H9 (cell line): ENCODE measurements at regions not wholly inside any gene's neighbourhood (a gene's known extent, or its start where the extent isn't known, plus 50 kb on each side); places are given as distances from the start of the nearest gene placed in this dataset.
A peak's percentile ranks its signal among the peaks of the same experiment; 100 is the strongest.

Source experiments
- DNase-seq: peaks from one replicate; pipeline ENCODE4 v3.0.0-alpha.2; 2017
- H2AFZ ChIP-seq: one replicate; pipeline ENCODE4 v1.6.1; 2013; ENCODE audit warnings: mild to moderate bottlenecking, low read length, control low read depth, moderate library complexity
- H2AK5ac ChIP-seq: 2 replicates; pipeline ENCODE4 v1.6.1; 2013; ENCODE audit warnings: low read length, control low read depth, mixed read lengths; ENCODE audit not compliant: insufficient read length
- H2BK120ac ChIP-seq: one replicate; pipeline ENCODE4 v1.6.1; 2013; ENCODE audit warnings: low read depth, mild to moderate bottlenecking, low read length, control low read depth, inconsistent platforms; ENCODE audit not compliant: poor library complexity, severe bottlenecking
- H2BK12ac ChIP-seq: 2 replicates; pipeline ENCODE4 v1.6.1; 2013; ENCODE audit warnings: low read length, control low read depth, mixed read lengths, low read depth; ENCODE audit not compliant: insufficient read length
- H2BK15ac ChIP-seq: 2 replicates; pipeline ENCODE4 v1.6.1; 2013; ENCODE audit warnings: low read depth, low read length, control low read depth
- H2BK20ac ChIP-seq: one replicate; pipeline ENCODE4 v1.6.1; 2013; ENCODE audit warnings: low read depth, mild to moderate bottlenecking, low read length, control low read depth, inconsistent platforms; ENCODE audit not compliant: poor library complexity, severe bottlenecking
- H2BK5ac ChIP-seq: 2 replicates; pipeline ENCODE4 v1.6.1; 2013; ENCODE audit warnings: low read length, control low read depth, mixed read lengths; ENCODE audit not compliant: insufficient read length
- H3K14ac ChIP-seq: 2 replicates; pipeline ENCODE4 v1.6.1; 2013; ENCODE audit warnings: low read length, control low read depth; ENCODE audit not compliant: insufficient read depth
- H3K18ac ChIP-seq: 2 replicates; pipeline ENCODE4 v1.6.1; 2013; ENCODE audit warnings: low read depth, mild to moderate bottlenecking, mixed read lengths, low read length, control low read depth; ENCODE audit not compliant: insufficient read length
- H3K23ac ChIP-seq: 2 replicates; pipeline ENCODE4 v1.6.1; 2013; ENCODE audit warnings: low read length, control low read depth, mixed read lengths, low read depth; ENCODE audit not compliant: insufficient read length
- H3K23me2 ChIP-seq: 2 replicates; pipeline ENCODE4 v1.6.1; 2013; ENCODE audit warnings: low read depth, mild to moderate bottlenecking, mixed read lengths, low read length, control low read depth; ENCODE audit not compliant: insufficient read length, poor library complexity, severe bottlenecking
- H3K27ac ChIP-seq: 2 replicates; pipeline ENCODE4 v1.5.1; 2013; ENCODE audit warnings: low read length, control low read depth, mixed read lengths, low read depth; ENCODE audit not compliant: insufficient read length
- H3K27me3 ChIP-seq: 2 replicates; pipeline ENCODE4 v1.6.1; 2013; ENCODE audit warnings: low read length, control low read depth, inconsistent platforms; ENCODE audit not compliant: insufficient read depth
- H3K4ac ChIP-seq: 2 replicates; pipeline ENCODE4 v1.6.1; 2013; ENCODE audit warnings: low read depth, mild to moderate bottlenecking, control low read depth, inconsistent platforms, low read length, moderate library complexity
- H3K4me1 ChIP-seq: 2 replicates; pipeline ENCODE4 v1.6.1; 2013; ENCODE audit warnings: low read length, control low read depth, inconsistent platforms; ENCODE audit not compliant: insufficient read depth
- H3K4me2 ChIP-seq: 2 replicates; pipeline ENCODE4 v1.6.1; 2013; ENCODE audit warnings: low read length, control low read depth, mixed read lengths; ENCODE audit not compliant: insufficient read length, insufficient read depth
- H3K56ac ChIP-seq: 2 replicates; pipeline ENCODE4 v1.6.1; 2013; ENCODE audit warnings: low read depth, mild to moderate bottlenecking, mixed read lengths, low read length, control low read depth; ENCODE audit not compliant: insufficient read length
- H3K79me1 ChIP-seq: 2 replicates; pipeline ENCODE4 v1.6.1; 2013; ENCODE audit warnings: low read depth, mild to moderate bottlenecking, moderate library complexity, low read length, control low read depth, inconsistent platforms; ENCODE audit not compliant: insufficient read depth, poor library complexity, severe bottlenecking
- H3K79me2 ChIP-seq: 2 replicates; pipeline ENCODE4 v1.6.1; 2013; ENCODE audit warnings: low read length, control low read depth, inconsistent platforms; ENCODE audit not compliant: insufficient read depth
- H3K9ac ChIP-seq: 2 replicates; pipeline ENCODE4 v1.6.1; 2013; ENCODE audit warnings: low read length, control low read depth, mixed read lengths; ENCODE audit not compliant: insufficient read length; ENCODE audit errors: extremely low read depth
- H3K9me3 ChIP-seq: one replicate; pipeline ENCODE4 v1.6.1; 2013; ENCODE audit warnings: low read depth, low read length, inconsistent platforms; ENCODE audit not compliant: control insufficient read depth
- H3T11ph ChIP-seq: one replicate; pipeline ENCODE4 v1.6.1; 2013; ENCODE audit warnings: mild to moderate bottlenecking, low read length, control low read depth, inconsistent platforms
- H4K20me1 ChIP-seq: one replicate; pipeline ENCODE4 v1.6.1; 2013; ENCODE audit not compliant: control insufficient read depth, insufficient read length, insufficient read depth
- H4K5ac ChIP-seq: 2 replicates; pipeline ENCODE4 v1.6.1; 2013; ENCODE audit warnings: low read depth, mild to moderate bottlenecking, mixed read lengths, low read length, control low read depth; ENCODE audit not compliant: insufficient read length
- H4K8ac ChIP-seq: replicated peaks from 2 replicates; pipeline ENCODE4 v1.6.1; 2013; ENCODE audit warnings: low read length, control low read depth, mixed read lengths, low read depth; ENCODE audit not compliant: insufficient read length
- H4K91ac ChIP-seq: 2 replicates; pipeline ENCODE4 v1.6.1; 2013; ENCODE audit warnings: low read depth, mild to moderate bottlenecking, moderate library complexity, mixed read lengths, low read length, control low read depth; ENCODE audit not compliant: insufficient read length
- H3K27ac Mint-ChIP-seq, 3 experiments: 2 replicates in 2 of 3; 3 replicates in 1 of 3; pipeline ENCODE4 v1.8.0; 2020 to 2021; ENCODE audit warnings: mixed read lengths in 3 of 3, mild to moderate bottlenecking in 1 of 3, moderate library complexity in 1 of 3
- H3K27me3 Mint-ChIP-seq: 2 replicates; pipeline ENCODE4 v1.8.0; 2021; ENCODE audit warnings: low read depth, mild to moderate bottlenecking, moderate library complexity, mixed read lengths
- H3K36me3 Mint-ChIP-seq, 3 experiments: 2 replicates in 2 of 3; 3 replicates in 1 of 3; pipeline ENCODE4 v1.8.0; 2020 to 2021; ENCODE audit warnings: low read depth in 3 of 3, mixed read lengths in 3 of 3; ENCODE audit not compliant: insufficient read depth in 1 of 3
- H3K4me1 Mint-ChIP-seq, 2 experiments: 2 replicates each; pipeline ENCODE4 v1.8.0; 2020; ENCODE audit warnings: mixed read lengths in 2 of 2
- H3K4me3 Mint-ChIP-seq, 2 experiments: 2 replicates in 1 of 2; 3 replicates in 1 of 2; pipeline ENCODE4 v1.8.0; 2020 to 2021; ENCODE audit warnings: mild to moderate bottlenecking in 2 of 2, mixed read lengths in 2 of 2, moderate library complexity in 1 of 2
- H3K9me3 Mint-ChIP-seq, 2 experiments: 2 replicates in 1 of 2; 3 replicates in 1 of 2; pipeline ENCODE4 v1.8.0; 2020; ENCODE audit warnings: mild to moderate bottlenecking in 2 of 2, mixed read lengths in 2 of 2, moderate library complexity in 1 of 2
- WGBS: extraction: QIAGEN DNeasy Blood & Tissue Kit; methylation state at CpG from one replicate; pipeline ENCODE4 v1.1.7; 2013; ENCODE audit warnings: missing lambda C conversion rate, low lambda C conversion rate, mixed read lengths; ENCODE audit not compliant: insufficient read length; ENCODE audit errors: extremely low coverage; 5-methylcytosine and 5-hydroxymethylcytosine counted together
- TF ChIP-seq, protein P1 (sequence below): fragments of 200-600 bp; sonication (generic); conservative IDR thresholded peaks from 3 replicates; pipeline ENCODE4 v1.8.0; 2021; ENCODE audit warnings: antibody characterized with exemption, mild to moderate bottlenecking

DNA sequence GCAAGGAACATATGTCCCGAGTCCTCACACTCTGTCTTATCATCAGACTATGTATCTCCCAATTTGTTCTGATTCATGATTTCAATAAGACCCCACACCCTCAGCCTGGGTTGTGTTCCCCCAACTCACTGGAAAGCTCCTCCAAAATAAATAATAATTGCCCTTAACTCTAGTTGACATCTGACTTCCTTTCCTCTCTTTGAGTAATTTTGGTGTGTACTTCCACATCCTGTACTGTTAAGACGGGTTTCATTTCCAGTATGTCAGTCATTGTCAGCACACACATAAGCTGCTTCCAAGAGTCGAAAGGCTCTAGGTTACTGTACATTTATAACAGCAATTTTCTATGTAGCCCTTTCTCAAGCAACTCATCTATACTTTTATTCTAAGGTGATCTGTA lies 52.2 kb upstream of the C1QTNF7 start:
- no peak overlapping the region for H3K4me2 ChIP-seq
- H2BK120ac ChIP-seq: no peak overlapping the region
- H2BK15ac ChIP-seq: no peak overlapping the region
- H3K4me1 Mint-ChIP-seq: peaks cover 34 to 40% of the 10 kb centered on the region in 2 experiments
- H3K27me3 Mint-ChIP-seq: no peaks in the 10 kb centered on the region
- H3K18ac ChIP-seq: no peak overlapping the region
- no peak overlapping the region for H3K56ac ChIP-seq
- H2BK12ac ChIP-seq: no peak overlapping the region
- no peak overlapping the region for H4K5ac ChIP-seq
- no peaks in the 10 kb centered on the region; a peak in 2 of 7 replicates for H3K36me3 Mint-ChIP-seq
- H4K91ac ChIP-seq: no peak overlapping the region
- no peak overlapping the region for H3K27ac ChIP-seq
- H2BK5ac ChIP-seq: no peak overlapping the region
- H2AFZ ChIP-seq: no peak overlapping the region
- H3K23ac ChIP-seq: no peak overlapping the region
- TF ChIP-seq, protein P1, sequence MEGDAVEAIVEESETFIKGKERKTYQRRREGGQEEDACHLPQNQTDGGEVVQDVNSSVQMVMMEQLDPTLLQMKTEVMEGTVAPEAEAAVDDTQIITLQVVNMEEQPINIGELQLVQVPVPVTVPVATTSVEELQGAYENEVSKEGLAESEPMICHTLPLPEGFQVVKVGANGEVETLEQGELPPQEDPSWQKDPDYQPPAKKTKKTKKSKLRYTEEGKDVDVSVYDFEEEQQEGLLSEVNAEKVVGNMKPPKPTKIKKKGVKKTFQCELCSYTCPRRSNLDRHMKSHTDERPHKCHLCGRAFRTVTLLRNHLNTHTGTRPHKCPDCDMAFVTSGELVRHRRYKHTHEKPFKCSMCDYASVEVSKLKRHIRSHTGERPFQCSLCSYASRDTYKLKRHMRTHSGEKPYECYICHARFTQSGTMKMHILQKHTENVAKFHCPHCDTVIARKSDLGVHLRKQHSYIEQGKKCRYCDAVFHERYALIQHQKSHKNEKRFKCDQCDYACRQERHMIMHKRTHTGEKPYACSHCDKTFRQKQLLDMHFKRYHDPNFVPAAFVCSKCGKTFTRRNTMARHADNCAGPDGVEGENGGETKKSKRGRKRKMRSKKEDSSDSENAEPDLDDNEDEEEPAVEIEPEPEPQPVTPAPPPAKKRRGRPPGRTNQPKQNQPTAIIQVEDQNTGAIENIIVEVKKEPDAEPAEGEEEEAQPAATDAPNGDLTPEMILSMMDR: no peak
- H2AK5ac ChIP-seq: no peak overlapping the region
- peak overlapping the region in 1 of 3 experiments; percentile 37; a peak in 2 of 7 replicates for H3K27ac Mint-ChIP-seq
- H3K14ac ChIP-seq: no peak overlapping the region
- H3K4me1 ChIP-seq: peaks cover 9% of the 10 kb centered on the region; the same call in 1 of the 2 replicates
- no peak overlapping the region for H3K9ac ChIP-seq
- H3K23me2 ChIP-seq: no peaks in the 10 kb centered on the region
- H4K20me1 ChIP-seq: no peaks in the 10 kb centered on the region
- no peak for DNase-seq
- H3K79me1 ChIP-seq: no peaks in the 10 kb centered on the region
- H3K4me3 Mint-ChIP-seq: no peak overlapping the region
- no peaks in the 10 kb centered on the region for H3K79me2 ChIP-seq
- H3T11ph ChIP-seq: no peak overlapping the region
- WGBS: no CpG with 5 or more reads among the region's 3 CpGs
- H3K4ac ChIP-seq: no peak overlapping the region
- no peak overlapping the region for H2BK20ac ChIP-seq
- H4K8ac ChIP-seq: no peak overlapping the region
- no peaks in the 10 kb centered on the region for H3K27me3 ChIP-seq
- H3K9me3 Mint-ChIP-seq: no peaks in the 10 kb centered on the region
- no peaks in the 10 kb centered on the region for H3K9me3 ChIP-seq
